ENCODE measurements at regions not wholly inside any gene's neighbourhood (a gene's known extent, or its start where the extent isn't known, plus 50 kb on each side); places are given as distances from the start of the nearest gene placed in this dataset.

- Histone ChIP-seq H3K9me1 (ENCODE audit: control insufficient read depth, insufficient read depth, low read length) (no peaks in the 10 kb centered on the region), H2AFZ (ENCODE audit: low read depth, low read length) (no peak overlapping the region), H3K4me3 (no peak overlapping the region), H3K27ac (ENCODE audit: extremely low read depth, low read depth, low read length) (no peak overlapping the region), H3K27me3 (ENCODE audit: control insufficient read depth in 2 of 2, insufficient read depth in 2 of 2, low read length in 2 of 2) (no peaks in the 10 kb centered on the region), H3K79me2 (ENCODE audit: control insufficient read depth, insufficient read depth, low read length) (no peaks in the 10 kb centered on the region), H3K4me2 (ENCODE audit: insufficient read depth, low read length) (no peak overlapping the region), H3K9me3 (replicated peaks; ENCODE audit: control insufficient read depth, insufficient read depth, low read depth, low read length) (no peaks in the 10 kb centered on the region), H3K4me1 (replicated peaks in 1 of 2; ENCODE audit: control insufficient read depth in 2 of 2, insufficient read depth in 2 of 2, low read length in 2 of 2) (no peaks in the 10 kb centered on the region), H3K9ac (ENCODE audit: insufficient read depth in 1 of 2, low read depth in 2 of 2, low read length in 2 of 2) (no peak overlapping the region), H4K20me1 (replicated peaks; ENCODE audit: control insufficient read depth, insufficient read depth, low read length) (no peaks in the 10 kb centered on the region), H3K36me3 (ENCODE audit: control insufficient read depth, insufficient read depth, low read length) (no peaks in the 10 kb centered on the region)
- in situ Hi-C loops (cut with MboI) (no loop called here), intact Hi-C loops (cut with micrococcal nuclease) (no loop called here)
- ATAC-seq (no peak), FAIRE-seq (no peak), DNase-seq (ENCODE audit: extremely low read depth in 1 of 4, low spot score in 3 of 4) (no peak)
- 25% methylated on average over 6 of the region's 6 CpGs for WGBS (ENCODE audit: insufficient coverage, low coverage, missing lambda C conversion rate)
- ChIA-PET POLR2A (no interaction called here), CTCF (ENCODE audit: low intra/inter-chr PET ratio) (no interaction called here)
- BruUV-seq (replicated peaks), result no TSS peak
- TF ChIP-seq CBX1 (IDR thresholded peaks at IDR 0.05; ENCODE audit: low read depth), result no peak
- no peak for TF ChIP-seq EP300 (IDR thresholded peaks at IDR 0.05; ENCODE audit: low read length)
- TF ChIP-seq HNRNPH1 (optimal IDR thresholded peaks at IDR 0.05; ENCODE audit: low read depth, low read length), result no peak
- no peak for TF ChIP-seq SMAD3 (CRISPR knock-in tag; conservative IDR thresholded peaks at IDR 0.05)
- no peak for TF ChIP-seq POLR2AphosphoS5 (IDR thresholded peaks at IDR 0.05; ENCODE audit: control insufficient read depth, insufficient read depth, low read depth, low read length)
- TF ChIP-seq ARID4B (CRISPR knock-in tag; IDR thresholded peaks at IDR 0.05), result no peak
- no peak for TF ChIP-seq TAF9B (IDR thresholded peaks at IDR 0.05; ENCODE audit: partially characterized antibody)
- no peak for TF ChIP-seq ZNF586 (CRISPR knock-in tag; conservative IDR thresholded peaks at IDR 0.05)
- no peak for TF ChIP-seq SRSF9 (IDR thresholded peaks at IDR 0.05; ENCODE audit: borderline replicate concordance, low read depth, low read length)
- no peak for TF ChIP-seq PHTF2 (CRISPR knock-in tag; IDR thresholded peaks at IDR 0.05)
Observed at GRCh38 chr2:81529944-81530343, 1225.4 kb upstream of the LRRTM1 start.
